ENCODE measurements at regions not wholly inside any gene's neighbourhood (a gene's known extent, or its start where the extent isn't known, plus 50 kb on each side); places are given as distances from the start of the nearest gene placed in this dataset.

DNA sequence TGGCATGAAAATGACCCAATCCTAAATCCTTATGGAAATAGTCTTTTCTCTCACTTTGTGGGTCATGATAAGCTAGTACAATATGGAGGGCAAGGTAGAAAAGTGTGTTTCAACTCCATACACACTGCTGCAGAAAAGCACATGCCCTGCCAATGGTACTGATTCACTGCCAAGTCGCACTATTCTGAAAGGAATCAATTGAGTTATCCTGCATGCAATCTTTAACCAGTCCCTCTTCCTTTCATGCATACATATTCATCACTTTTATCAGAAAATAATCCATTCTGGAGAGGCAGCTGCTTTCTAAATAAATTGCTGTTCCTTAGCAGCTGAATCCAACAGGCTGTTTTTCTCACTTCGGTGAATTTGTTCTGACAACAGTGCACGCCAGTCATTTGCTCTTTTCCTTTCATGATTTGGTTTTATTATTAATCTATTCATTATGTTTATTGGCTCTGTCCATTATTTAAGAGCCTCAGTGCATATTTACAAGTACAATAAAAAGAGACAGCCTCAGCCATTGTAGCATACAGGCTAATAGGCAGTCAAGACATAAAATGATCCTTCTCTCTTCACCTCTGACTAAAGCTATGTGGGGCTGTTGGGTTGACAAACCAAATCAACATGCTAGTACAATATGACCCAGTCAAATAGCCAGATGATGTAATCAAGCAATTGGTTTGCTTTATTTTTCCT lies 108.8 kb downstream of the CHD1L start:
- ATAC-seq (ENCODE audit: low read depth) = no peak
- no peak overlapping the region for H2AK9ac ChIP-seq (replicated peaks; ENCODE audit: low read depth, low read length, poor library complexity)
- DNase-seq = no peak
- BruUV-seq (replicated peaks) = no TSS peak
- no peak overlapping the region for H2BK20ac ChIP-seq (ENCODE audit: low read depth, low read length)
- ChIA-PET CTCF (no interaction called here), POLR2A (ENCODE audit: unreplicated experiment) (no interaction called here)
- H3K4ac ChIP-seq (ENCODE audit: low read depth, low read length) = no peak overlapping the region
- no peak overlapping the region for H2BK5ac ChIP-seq (ENCODE audit: low read depth, low read length, poor library complexity, severe bottlenecking)
- no peak for TF ChIP-seq RAD21 (IDR thresholded peaks at IDR 0.05; ENCODE audit: low read length)
- TF ChIP-seq RFX5 (IDR thresholded peaks at IDR 0.05; ENCODE audit: low read depth, low read length) = no peak
- TF ChIP-seq FOS (IDR thresholded peaks at IDR 0.05; ENCODE audit: low read depth, low read length) = no peak
- TF ChIP-seq SMC3 (IDR thresholded peaks at IDR 0.05; ENCODE audit: low read depth, low read length) = no peak
- no peak for TF ChIP-seq MAZ (IDR thresholded peaks at IDR 0.05; ENCODE audit: borderline replicate concordance, low read depth, low read length)
- no peak for TF ChIP-seq BHLHE40 (IDR thresholded peaks at IDR 0.05; ENCODE audit: low read depth, low read length)
- no peak overlapping the region for H3K56ac ChIP-seq (ENCODE audit: extremely low read depth, insufficient read depth, low read length)
- H2AK5ac ChIP-seq (ENCODE audit: low read depth, low read length) = no peak overlapping the region
- no peak overlapping the region for H3K27ac ChIP-seq (ENCODE audit: insufficient read depth, low read length)
- no CpG with 5 or more reads among the region's 3 CpGs for WGBS, 2 experiments (ENCODE audit: extremely low coverage in 2 of 2, insufficient read length in 1 of 2)
- H4K20me1 ChIP-seq (ENCODE audit: insufficient read depth, low read length) = no peaks in the 10 kb centered on the region
- no peak overlapping the region for H3K18ac ChIP-seq (ENCODE audit: low read depth, low read length)
- in situ Hi-C loops (cut with MboI; ENCODE audit: low sequenced_read_pairs) = no loop called here
- intact Hi-C loops (cut with micrococcal nuclease) = no loop called here
- no peak overlapping the region for H3K14ac ChIP-seq (replicated peaks; ENCODE audit: low read depth, low read length)
- no peak overlapping the region for H3K4me3 ChIP-seq (ENCODE audit: insufficient read depth, low read depth, low read length)
- no peak overlapping the region for H4K91ac ChIP-seq (ENCODE audit: insufficient read depth, low read depth, low read length)
- no peak overlapping the region for H3K9ac ChIP-seq (ENCODE audit: low read depth, low read length)
- no peak overlapping the region for H2BK120ac ChIP-seq (ENCODE audit: low read depth, low read length)
- H2BK15ac ChIP-seq (ENCODE audit: low read depth, low read length) = no peak overlapping the region
- H3K9me3 ChIP-seq (ENCODE audit: control insufficient read depth, insufficient read depth, low read length) = no peaks in the 10 kb centered on the region
- H3K4me2 ChIP-seq (ENCODE audit: low read depth, low read length) = no peak overlapping the region
- no peaks in the 10 kb centered on the region for H3K9me1 ChIP-seq (ENCODE audit: insufficient read depth, low read length)
- no peak overlapping the region for H4K5ac ChIP-seq (ENCODE audit: low read depth, low read length)
- H3K27me3 ChIP-seq (ENCODE audit: control insufficient read depth, insufficient read depth, low read length) = no peaks in the 10 kb centered on the region
- no peaks in the 10 kb centered on the region for H3K36me3 ChIP-seq (ENCODE audit: control insufficient read depth, insufficient read depth, low read length)
- dilution Hi-C loops (cut with HindIII; ENCODE audit: low sequenced_read_pairs, unreplicated experiment) = no loop called here
- H3K79me1 ChIP-seq (ENCODE audit: low read depth in 1 of 2, low read length in 2 of 2) = no peaks in the 10 kb centered on the region
- no peak overlapping the region for H3K23ac ChIP-seq (ENCODE audit: low read depth, low read length)
- H4K8ac ChIP-seq (ENCODE audit: low read depth in 2 of 2, low read length in 2 of 2) = no peak overlapping the region
- H3K4me1 ChIP-seq (ENCODE audit: control insufficient read depth, insufficient read depth, low read length) = no peaks in the 10 kb centered on the region
- no peak overlapping the region for H2AFZ ChIP-seq (replicated peaks; ENCODE audit: low read length, poor library complexity)
